Ammon's horn (tissue), 1 donor: ENCODE measurements at regions not wholly inside any gene's neighbourhood (a gene's known extent, or its start where the extent isn't known, plus 50 kb on each side); places are given as distances from the start of the nearest gene placed in this dataset.

Experiments
- DNase-seq: peaks from one replicate; pipeline ENCODE4 v3.0.0-alpha.2; 2016; ENCODE audit warnings: low spot score

GRCh38 chr1:186620566-186621350 is 59.5 kb downstream of the PTGS2 start:
- no peak for DNase-seq

- peak; percentile 68 for DNase-seq
Measured at GRCh38 chr1:186618401-186619170, 61.6 kb downstream of the PTGS2 start.

- DNase-seq = peak; percentile 10
Measured at GRCh38 chr1:186617926-186618325, 62.3 kb downstream of the PTGS2 start.

GRCh38 chr1:186616511-186616910 is 63.7 kb downstream of the PTGS2 start:
- DNase-seq = no peak

GRCh38 chr1:186615332-186615731 is 64.9 kb downstream of the PTGS2 start:
- no peak for DNase-seq

GRCh38 chr1:186611156-186611555 is 69.1 kb downstream of the PTGS2 start:
- DNase-seq = no peak

GRCh38 chr1:186609183-186609582 is 71.0 kb downstream of the PTGS2 start:
- no peak for DNase-seq

DNA sequence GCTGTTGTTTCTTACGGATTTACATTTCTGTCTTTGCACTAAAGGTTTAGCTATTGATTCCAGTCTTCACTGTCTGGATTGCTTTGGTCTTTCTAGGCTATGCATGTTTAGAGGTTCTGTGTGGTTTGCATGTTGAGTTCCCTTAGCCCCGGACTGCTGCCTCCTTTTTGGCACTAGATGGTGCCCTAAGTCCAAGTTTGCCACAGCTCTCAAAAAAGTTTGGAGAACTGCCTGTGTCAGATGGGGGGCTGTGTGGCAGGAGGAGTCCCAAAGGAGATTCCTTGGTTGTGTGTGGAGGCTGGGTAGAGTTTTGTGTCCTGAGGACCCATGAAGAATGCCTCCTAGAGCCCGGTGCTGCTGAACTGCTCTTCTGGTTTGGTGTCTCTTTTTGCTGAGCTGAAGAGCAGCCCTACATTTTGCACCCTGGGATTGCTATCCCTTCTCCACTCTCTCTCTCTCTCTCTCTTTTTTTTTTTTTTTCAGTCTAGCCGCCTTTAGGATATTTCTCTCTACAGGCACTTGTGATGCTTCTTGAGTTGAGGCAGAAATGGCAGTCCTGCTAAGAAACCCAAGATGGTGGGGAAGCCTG is 74.4 kb downstream of the PTGS2 start:
- DNase-seq = peak; percentile 15

DNA sequence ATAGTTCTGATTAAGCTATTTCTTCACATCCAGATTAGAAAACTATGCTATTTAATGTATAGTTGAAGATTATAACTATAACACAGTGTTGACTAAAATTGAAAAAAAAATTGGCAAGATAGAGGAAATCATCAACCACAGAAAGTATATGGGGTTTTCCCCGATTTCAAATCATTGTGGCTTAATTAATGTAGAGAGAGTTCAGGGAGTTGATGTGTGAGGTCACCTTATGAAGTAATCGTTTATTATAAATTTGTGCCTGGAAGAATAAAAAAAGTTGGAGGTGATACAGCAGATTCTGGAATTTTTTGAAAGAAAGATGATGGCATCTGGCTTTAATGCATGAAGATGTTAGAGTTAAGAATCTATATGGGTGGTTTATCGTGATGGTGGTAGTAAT is 84.3 kb downstream of the PTGS2 start:
- DNase-seq = no peak

- no peak for DNase-seq
Measured at GRCh38 chr1:186578325-186579016, 101.8 kb downstream of the PTGS2 start.

- DNase-seq = no peak
Measured at GRCh38 chr1:186577633-186578032, 102.6 kb downstream of the PTGS2 start.

- DNase-seq = no peak
Measured at GRCh38 chr1:186577216-186577615, 103.0 kb downstream of the PTGS2 start.

GRCh38 chr1:186575348-186575747 is 104.9 kb downstream of the PTGS2 start:
- no peak for DNase-seq

GRCh38 chr1:186574926-186575325 is 105.3 kb downstream of the PTGS2 start:
- no peak for DNase-seq

- DNase-seq = no peak
Measured at GRCh38 chr1:186572509-186572908, 107.7 kb downstream of the PTGS2 start.

- no peak for DNase-seq
Measured at GRCh38 chr1:186571771-186572170, 108.5 kb downstream of the PTGS2 start.

- DNase-seq = no peak
Measured at GRCh38 chr1:186569856-186570255, 108.9 kb upstream of the PDC start.

GRCh38 chr1:186568221-186568620 is 107.3 kb upstream of the PDC start:
- no peak for DNase-seq

- no peak for DNase-seq
Measured at GRCh38 chr1:186566140-186566855, 105.4 kb upstream of the PDC start.

DNA sequence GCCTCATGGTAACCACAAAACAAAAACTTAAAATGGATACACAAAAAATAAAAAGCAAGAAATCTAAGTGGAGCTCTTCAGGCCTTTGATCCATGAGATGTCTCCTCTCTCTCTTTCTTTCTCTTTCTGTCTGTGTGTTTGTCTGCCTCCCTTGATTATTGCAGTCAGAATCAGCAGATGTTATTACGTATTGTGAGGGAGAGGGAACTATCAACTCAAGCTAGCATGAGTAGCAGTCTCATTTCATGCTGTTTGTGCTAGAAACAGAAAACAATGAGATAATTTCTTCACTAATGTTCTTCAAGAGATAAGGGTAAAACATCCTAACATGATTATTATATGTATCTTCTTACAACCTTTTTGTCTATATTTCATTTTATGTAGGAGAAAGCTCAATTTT is 103.7 kb upstream of the PDC start:
- DNase-seq = peak; percentile 23

DNA sequence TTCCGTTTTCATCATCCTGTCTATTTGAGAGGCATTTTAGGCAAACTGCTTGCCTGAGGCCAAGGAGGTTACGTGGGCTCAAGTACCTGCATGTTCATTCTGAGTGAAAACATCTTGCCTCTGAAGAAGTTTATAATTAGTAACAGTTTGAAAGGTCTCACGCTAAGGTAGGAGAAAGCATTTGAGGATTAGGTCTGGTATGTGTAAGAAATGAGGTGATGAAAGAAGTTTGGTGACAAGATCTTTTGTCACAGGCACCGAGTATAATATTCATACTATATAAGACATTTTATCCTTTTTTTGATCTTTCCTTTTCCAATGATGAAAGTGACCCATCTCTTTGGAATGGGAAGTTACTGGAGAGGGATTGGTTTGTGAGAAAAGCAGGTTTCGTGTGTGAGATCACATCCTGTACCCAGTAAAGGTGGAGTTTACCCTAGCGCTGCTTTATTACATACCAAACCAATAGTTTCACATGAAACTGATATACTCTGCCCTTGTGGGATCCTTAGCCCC is 98.7 kb upstream of the PDC start:
- no peak for DNase-seq
